Neuronal stem cell (in vitro differentiated cells): ENCODE measurements at regions not wholly inside any gene's neighbourhood (a gene's known extent, or its start where the extent isn't known, plus 50 kb on each side); places are given as distances from the start of the nearest gene placed in this dataset.

Experiments used
- DNase-seq: peaks from one replicate; pipeline ENCODE4 v3.0.0-alpha.2; 2013; ENCODE audit warnings: low spot score
- H2AFZ ChIP-seq: one replicate; pipeline ENCODE4 v1.6.1; 2013; ENCODE audit warnings: mild to moderate bottlenecking, low read length, inconsistent platforms
- H2AK5ac ChIP-seq: 2 replicates; pipeline ENCODE4 v1.6.1; 2013; ENCODE audit warnings: low read depth, mild to moderate bottlenecking, inconsistent platforms, low read length, moderate library complexity, mixed read lengths
- H2BK120ac ChIP-seq: 2 replicates; pipeline ENCODE4 v1.6.1; 2013; ENCODE audit warnings: low read depth, mild to moderate bottlenecking, inconsistent platforms, low read length, moderate library complexity, mixed read lengths
- H2BK12ac ChIP-seq: one replicate; pipeline ENCODE4 v1.6.1; 2013; ENCODE audit warnings: low read length, inconsistent platforms
- H2BK15ac ChIP-seq: 2 replicates; pipeline ENCODE4 v1.6.1; 2013; ENCODE audit warnings: mild to moderate bottlenecking, low read length, inconsistent platforms, mixed read lengths
- H2BK5ac ChIP-seq: one replicate; pipeline ENCODE4 v1.6.1; 2013; ENCODE audit warnings: inconsistent platforms, mild to moderate bottlenecking, low read length, moderate library complexity
- H3K14ac ChIP-seq: one replicate; pipeline ENCODE4 v1.6.1; 2013; ENCODE audit warnings: low read length, inconsistent platforms
- H3K18ac ChIP-seq: 2 replicates; pipeline ENCODE4 v1.6.1; 2013; ENCODE audit warnings: low read length, inconsistent platforms
- H3K23ac ChIP-seq: 2 replicates; pipeline ENCODE4 v1.6.1; 2013; ENCODE audit warnings: low read depth, mild to moderate bottlenecking, mixed read lengths, low read length, inconsistent platforms; ENCODE audit not compliant: poor library complexity
- H3K27ac ChIP-seq: replicated peaks from 3 replicates; pipeline ENCODE4 v1.5.1; 2013; ENCODE audit warnings: low read length, inconsistent platforms
- H3K27me3 ChIP-seq, 3 experiments: 2 replicates each; pipeline ENCODE4 v1.6.1; 2013; ENCODE audit warnings: low read length in 3 of 3, mild to moderate bottlenecking in 2 of 3, inconsistent platforms in 1 of 3, low read depth in 1 of 3, mixed read lengths in 1 of 3, moderate library complexity in 1 of 3; ENCODE audit not compliant: control insufficient read depth in 3 of 3, insufficient read depth in 3 of 3
- H3K36me3 ChIP-seq, 2 donors: replicated peaks in 1 of 2; 2 replicates each; pipeline ENCODE4 v1.6.1; 2013; ENCODE audit warnings: low read length in 2 of 2; ENCODE audit not compliant: control insufficient read depth in 2 of 2, insufficient read depth in 2 of 2
- H3K4ac ChIP-seq: 2 replicates; pipeline ENCODE4 v1.6.1; 2013; ENCODE audit warnings: inconsistent platforms, mild to moderate bottlenecking, low read length, moderate library complexity
- H3K4me1 ChIP-seq, 2 donors: 1 replicate in 1 of 2; 2 replicates in 1 of 2; pipeline ENCODE4 v1.6.1; 2013; ENCODE audit warnings: low read length in 2 of 2, low read depth in 1 of 2; ENCODE audit not compliant: control insufficient read depth in 2 of 2, insufficient read depth in 1 of 2
- H3K4me2 ChIP-seq: one replicate; pipeline ENCODE4 v1.6.1; 2013; ENCODE audit warnings: mild to moderate bottlenecking, low read length, inconsistent platforms; ENCODE audit not compliant: insufficient read depth, poor library complexity, severe bottlenecking
- H3K4me3 ChIP-seq, 2 donors: 2 replicates each; pipeline ENCODE4 v1.5.1; 2013; ENCODE audit warnings: low read length in 2 of 2, mild to moderate bottlenecking in 2 of 2, inconsistent platforms in 1 of 2, moderate library complexity in 1 of 2
- H3K79me1 ChIP-seq: one replicate; pipeline ENCODE4 v1.6.1; 2013; ENCODE audit warnings: low read depth, mild to moderate bottlenecking, inconsistent platforms, low read length, moderate library complexity
- H3K9ac ChIP-seq: one replicate; pipeline ENCODE4 v1.6.1; 2013; ENCODE audit warnings: mild to moderate bottlenecking, low read depth, low read length, inconsistent platforms; ENCODE audit not compliant: poor library complexity
- H3K9me3 ChIP-seq, 2 donors: replicated peaks in 1 of 2; 2 replicates each; pipeline versions ENCODE3 to v1.6.1; 2013; ENCODE audit warnings: low read length in 2 of 2, mild to moderate bottlenecking in 2 of 2, inconsistent platforms in 1 of 2, low read depth in 1 of 2, mixed read lengths in 1 of 2, moderate library complexity in 1 of 2; ENCODE audit not compliant: control insufficient read depth in 2 of 2, insufficient read depth in 1 of 2
- H4K8ac ChIP-seq: one replicate; pipeline ENCODE4 v1.6.1; 2013; ENCODE audit warnings: low read depth, mild to moderate bottlenecking, inconsistent platforms, low read length, moderate library complexity
- H4K91ac ChIP-seq: one replicate; pipeline ENCODE4 v1.6.1; 2013; ENCODE audit warnings: low read length, low read depth, mild to moderate bottlenecking, inconsistent platforms; ENCODE audit not compliant: poor library complexity
- WGBS, 2 donors: extraction: QIAGEN DNeasy Blood & Tissue Kit; methylation state at CpG; one replicate each; pipeline ENCODE4 v1.1.7; 2013; ENCODE audit warnings: missing lambda C conversion rate in 2 of 2, mixed read lengths in 1 of 2; ENCODE audit not compliant: insufficient read length in 2 of 2, insufficient replicate concordance in 1 of 2; ENCODE audit errors: extremely low coverage in 2 of 2; 5-methylcytosine and 5-hydroxymethylcytosine counted together

GRCh38 chr2:167857416-167857815 is 390.0 kb downstream of the STK39 start:
- no peak overlapping the region for H2AK5ac ChIP-seq

GRCh38 chr2:167856190-167856589 is 391.2 kb downstream of the STK39 start:
- Histone ChIP-seq H3K4me1 (peaks cover 0 to 4% of the 10 kb centered on the region in 2 donors), H3K23ac (no peak overlapping the region), H3K79me1 (no peaks in the 10 kb centered on the region), H3K4me3 (no peak overlapping the region), H3K9me3 (no peaks in the 10 kb centered on the region), H2BK12ac (no peak overlapping the region), H3K18ac (no peak overlapping the region), H2BK15ac (no peak overlapping the region), H3K27me3 (no peaks in the 10 kb centered on the region), H4K8ac (no peak overlapping the region), H3K4me2 (no peak overlapping the region), H3K9ac (no peak overlapping the region), H2AFZ (no peak overlapping the region), H4K91ac (no peak overlapping the region), H2AK5ac (no peak overlapping the region), H3K36me3 (no peaks in the 10 kb centered on the region), H3K27ac (no peak overlapping the region), H3K14ac (no peak overlapping the region), H2BK5ac (no peak overlapping the region), H2BK120ac (no peak overlapping the region), H3K4ac (no peak overlapping the region)
- DNase-seq, result no peak

More at GRCh38 chr2:167857416-167857815, 390.0 kb downstream of the STK39 start:
- no peak overlapping the region for H2BK15ac ChIP-seq
- H3K36me3 ChIP-seq, result no peaks in the 10 kb centered on the region
- no peak overlapping the region for H3K18ac ChIP-seq
- H4K91ac ChIP-seq, result no peak overlapping the region
- H2BK5ac ChIP-seq, result no peak overlapping the region
- no peak overlapping the region for H3K23ac ChIP-seq
- no peak overlapping the region for H3K27ac ChIP-seq
- H4K8ac ChIP-seq, result no peak overlapping the region
- no peak overlapping the region for H3K14ac ChIP-seq
- no peak overlapping the region for H2AFZ ChIP-seq
- peaks cover 0 to 4% of the 10 kb centered on the region in 2 donors for H3K4me1 ChIP-seq
- no peak overlapping the region for H3K9ac ChIP-seq
- H2BK120ac ChIP-seq, result no peak overlapping the region
- no peak overlapping the region for H3K4me2 ChIP-seq
- no peak overlapping the region for H3K4ac ChIP-seq
- H3K79me1 ChIP-seq, result no peaks in the 10 kb centered on the region
- DNase-seq, result no peak
- peaks cover 0 to 3% of the 10 kb centered on the region in 2 donors for H3K9me3 ChIP-seq
- H2BK12ac ChIP-seq, result no peak overlapping the region
- H3K4me3 ChIP-seq, result no peak overlapping the region
- no peaks in the 10 kb centered on the region for H3K27me3 ChIP-seq
- WGBS, 2 donors, result no CpG with 5 or more reads among the region's 1 CpG

GRCh38 chr2:167855211-167855610 is 392.2 kb downstream of the STK39 start:
- Histone ChIP-seq H2AFZ (no peak overlapping the region), H3K27me3 (no peaks in the 10 kb centered on the region), H3K4me2 (no peak overlapping the region), H2BK15ac (no peak overlapping the region), H2BK12ac (no peak overlapping the region), H2AK5ac (no peak overlapping the region), H4K91ac (no peak overlapping the region), H3K4me1 (peaks cover 0 to 4% of the 10 kb centered on the region in 2 donors), H3K4ac (no peak overlapping the region), H3K79me1 (no peaks in the 10 kb centered on the region), H2BK5ac (no peak overlapping the region), H3K4me3 (no peak overlapping the region), H3K36me3 (no peaks in the 10 kb centered on the region), H3K18ac (no peak overlapping the region), H3K9me3 (no peaks in the 10 kb centered on the region), H3K9ac (no peak overlapping the region), H3K14ac (no peak overlapping the region), H3K23ac (no peak overlapping the region), H3K27ac (no peak overlapping the region), H2BK120ac (no peak overlapping the region), H4K8ac (no peak overlapping the region)
- no CpG with 5 or more reads among the region's 2 CpGs for WGBS, 2 donors
- no peak for DNase-seq

GRCh38 chr2:167853717-167854116 is 393.7 kb downstream of the STK39 start:
- Histone ChIP-seq H3K9me3 (no peaks in the 10 kb centered on the region), H3K4ac (no peak overlapping the region), H2AFZ (no peak overlapping the region), H3K18ac (no peak overlapping the region), H3K4me1 (peaks cover 0 to 4% of the 10 kb centered on the region in 2 donors), H2AK5ac (no peak overlapping the region), H3K27ac (no peak overlapping the region), H2BK15ac (no peak overlapping the region), H3K4me3 (no peak overlapping the region), H3K4me2 (no peak overlapping the region), H3K79me1 (no peaks in the 10 kb centered on the region), H4K8ac (no peak overlapping the region), H3K9ac (no peak overlapping the region), H2BK120ac (no peak overlapping the region), H3K14ac (no peak overlapping the region), H3K23ac (no peak overlapping the region), H3K27me3 (no peaks in the 10 kb centered on the region), H4K91ac (no peak overlapping the region), H3K36me3 (no peaks in the 10 kb centered on the region), H2BK5ac (no peak overlapping the region), H2BK12ac (no peak overlapping the region)
- WGBS, 2 donors, result no CpG with 5 or more reads among the region's 1 CpG
- DNase-seq, result no peak
